Keratinocyte (primary cell): ENCODE measurements at regions not wholly inside any gene's neighbourhood (a gene's known extent, or its start where the extent isn't known, plus 50 kb on each side); places are given as distances from the start of the nearest gene placed in this dataset.
"Not testable (repeated sequence)": the region's sequence is repeated elsewhere in the genome, so short reads cannot be mapped to it uniquely, and the experiment has no call there.

Source experiments
- CTCF ChIP-seq, 3 experiments: IDR thresholded peaks in 1 of 3; conservative IDR thresholded peaks in 1 of 3; optimal IDR thresholded peaks in 1 of 3; 2 replicates in 2 of 3; 3 replicates in 1 of 3; pipeline versions ENCODE3 to v1.5.1; 2011; ENCODE audit warnings: low read length in 3 of 3, mild to moderate bottlenecking in 3 of 3, moderate library complexity in 2 of 3, control low read depth in 1 of 3, inconsistent platforms in 1 of 3; ENCODE audit not compliant: insufficient read depth in 2 of 3; ENCODE audit errors: extremely low read depth in 1 of 3
- EZH2 ChIP-seq: IDR thresholded peaks from one replicate; pipeline ENCODE4 v1.6.1; 2012; ENCODE audit warnings: inconsistent platforms, mild to moderate bottlenecking, low read length, moderate library complexity

GRCh38 chr16:60936189-60936588 lies 1100.0 kb downstream of the CDH8 start:
- not testable (repeated sequence) for TF ChIP-seq CTCF (optimal IDR thresholded peaks at IDR 0.05 in 1 of 3, IDR thresholded peaks at IDR 0.05 in 1 of 3, conservative IDR thresholded peaks at IDR 0.05 in 1 of 3; ENCODE audit: extremely low read depth in 1 of 3, insufficient read depth in 2 of 3, low read length in 3 of 3); EZH2
